Myocyte (in vitro differentiated cells): ENCODE measurements at regions not wholly inside any gene's neighbourhood (a gene's known extent, or its start where the extent isn't known, plus 50 kb on each side); places are given as distances from the start of the nearest gene placed in this dataset.
A peak's percentile ranks its signal among the peaks of the same experiment; 100 is the strongest.

Source experiments
- DNase-seq: peaks from one replicate; pipeline ENCODE4 v3.0.0-alpha.2; 2012; ENCODE audit warnings: low read depth

DNA sequence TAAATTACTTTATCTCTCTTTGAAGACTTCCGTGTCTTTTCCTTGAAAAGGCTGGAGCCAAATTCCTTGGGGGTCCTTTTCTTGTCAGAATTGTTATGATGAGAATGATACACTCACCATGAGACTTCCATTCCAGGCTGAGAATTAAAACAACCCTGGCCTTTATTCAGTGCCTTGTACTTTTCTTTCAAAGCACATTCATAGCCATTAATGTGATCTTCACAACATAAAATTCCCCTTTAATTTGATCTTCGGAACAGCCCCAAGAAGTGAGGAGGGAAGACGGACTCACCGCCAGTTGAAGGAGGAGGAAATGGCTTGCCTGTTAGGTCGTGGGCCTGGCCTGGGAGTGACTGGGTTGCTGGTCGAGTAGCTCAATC is 127.3 kb downstream of the DDX1 start:
- no peak for DNase-seq

DNA sequence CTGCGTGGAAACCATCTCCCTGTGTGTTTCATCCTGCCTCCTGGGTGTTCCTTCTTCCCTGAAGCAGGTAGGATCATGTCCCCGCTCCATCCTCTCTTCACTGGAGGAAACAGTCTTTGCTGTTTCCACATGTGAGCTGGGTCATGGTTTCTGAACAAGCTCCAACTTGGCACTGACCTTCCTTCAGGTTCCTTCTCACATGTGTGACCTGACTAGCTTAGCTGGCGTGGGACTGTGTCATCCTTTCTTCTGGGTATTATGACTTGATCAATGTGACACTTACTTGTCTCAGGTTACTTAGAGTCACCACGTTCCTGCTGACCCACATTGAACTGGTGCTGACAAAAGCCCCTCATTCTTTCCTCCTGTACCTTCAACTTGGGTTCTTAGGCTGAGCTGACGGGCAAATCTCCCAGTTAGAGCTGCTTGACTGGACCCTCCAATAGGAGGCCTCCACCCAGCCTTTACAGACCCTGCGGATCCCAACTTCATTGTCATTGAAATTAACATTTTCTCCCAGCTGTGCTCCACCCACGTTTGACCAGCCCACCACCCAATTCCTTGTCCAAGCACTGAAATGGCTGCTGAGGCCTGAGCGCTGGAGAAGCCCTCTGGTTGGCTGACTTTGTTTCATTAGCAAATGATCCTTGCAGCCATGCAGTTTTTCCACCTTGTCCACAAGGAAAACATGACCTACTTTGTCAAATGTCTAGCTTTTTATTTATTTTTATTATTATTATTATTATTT is 128.1 kb downstream of the DDX1 start:
- peak; percentile 29 for DNase-seq

DNA sequence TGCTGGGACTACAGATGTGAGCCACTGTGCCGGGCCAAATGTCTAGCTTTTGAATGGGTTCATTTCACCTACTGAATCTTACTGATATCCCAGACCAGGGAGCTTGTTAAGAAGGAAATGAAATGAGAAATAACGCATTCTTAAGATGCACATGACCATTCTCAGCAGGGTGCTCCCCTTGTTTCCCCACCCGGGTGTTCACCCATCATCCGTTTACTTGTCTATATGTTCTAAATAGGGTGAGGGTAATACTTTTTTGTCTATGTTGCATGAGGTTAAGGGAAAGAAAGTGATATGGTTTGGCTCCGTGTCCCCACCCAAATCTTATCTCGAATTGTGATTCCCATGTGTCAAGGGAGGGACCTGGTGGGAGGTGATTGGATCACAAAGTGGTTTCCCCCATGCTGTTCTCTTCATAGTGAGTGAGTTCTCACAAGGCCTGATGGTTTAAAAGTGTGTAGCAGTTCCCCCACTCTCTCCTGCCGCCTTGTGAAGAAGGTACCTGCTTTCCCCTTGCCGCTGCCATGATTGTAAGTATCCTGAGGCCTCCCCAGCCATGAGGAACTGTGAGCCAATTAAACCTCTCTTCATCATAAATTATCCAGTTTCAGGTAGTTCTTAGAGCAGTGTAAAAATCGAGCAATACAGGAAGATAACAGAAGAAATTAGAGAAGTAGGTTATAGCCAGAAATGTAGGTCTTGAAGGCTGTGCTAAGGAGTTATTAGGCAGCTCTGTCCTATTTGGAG is 129.1 kb downstream of the DDX1 start:
- no peak for DNase-seq

DNA sequence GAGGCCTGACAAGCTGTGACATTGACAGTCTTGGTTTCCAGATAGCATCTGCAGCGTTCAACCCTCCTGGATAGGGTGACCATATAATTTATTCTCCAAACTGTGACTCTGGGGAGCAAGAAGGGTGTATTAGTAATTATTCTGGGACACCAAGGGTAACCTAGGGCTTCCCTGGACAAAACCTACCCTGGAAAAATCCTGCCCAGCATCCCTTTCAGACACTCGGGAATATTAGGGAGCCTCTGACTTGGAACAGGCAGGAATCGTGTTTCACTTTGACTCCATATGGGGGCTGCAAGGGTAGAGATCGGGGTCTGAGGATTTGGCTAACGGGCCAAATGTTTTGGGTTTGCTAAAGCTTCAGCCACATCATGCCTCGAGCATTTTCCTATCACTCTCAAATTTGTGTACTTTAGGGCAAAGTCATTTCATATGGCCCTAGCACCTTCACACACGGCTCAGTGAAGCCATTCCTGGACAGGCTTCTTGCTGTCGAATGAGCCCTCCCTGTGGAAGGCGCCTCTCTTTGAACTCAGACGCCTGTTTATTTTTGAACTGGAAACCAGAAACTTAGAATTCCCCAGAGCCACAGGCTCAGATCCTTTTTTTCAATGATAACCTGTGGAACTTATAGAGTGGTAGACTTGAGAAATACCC is 129.9 kb downstream of the DDX1 start:
- no peak for DNase-seq

DNA sequence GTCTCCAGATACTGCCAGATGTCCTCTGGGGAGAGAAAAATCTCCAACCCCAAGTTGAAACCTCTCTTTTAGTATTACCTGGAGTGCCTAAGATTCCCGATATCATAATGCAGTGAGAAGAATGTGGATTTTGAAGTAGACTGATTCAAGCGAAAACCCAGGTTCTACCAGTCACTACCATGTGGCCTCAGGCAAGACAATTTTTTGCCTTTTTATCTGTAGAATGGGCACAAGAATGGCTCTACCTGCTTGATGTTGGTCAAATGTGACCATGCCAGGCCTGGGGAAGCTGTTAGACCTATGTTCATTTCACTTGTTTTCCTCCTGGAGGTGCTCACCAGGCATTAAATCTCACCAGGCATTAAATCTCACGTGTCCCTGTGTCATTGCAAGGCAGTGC is 131.3 kb downstream of the DDX1 start:
- DNase-seq, result no peak

DNA sequence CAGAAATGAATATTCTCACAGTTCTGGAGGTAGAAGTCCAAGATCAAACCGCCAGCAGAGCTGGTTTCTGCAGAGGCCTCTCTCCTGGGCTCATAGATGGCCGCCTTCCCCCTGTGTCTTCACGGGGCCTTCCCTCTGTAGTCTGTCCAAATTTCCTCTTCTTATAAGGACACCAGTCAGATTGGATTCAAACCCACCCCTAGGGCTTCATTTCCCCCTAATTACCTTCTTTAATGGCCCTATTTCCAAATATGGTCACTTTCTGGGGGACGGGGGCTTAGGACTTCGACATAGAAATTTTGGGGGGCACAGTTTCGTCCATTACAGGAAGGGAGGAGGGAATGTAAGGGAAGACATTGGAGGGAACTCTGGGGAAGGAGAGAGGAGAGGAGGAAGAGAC is 132.6 kb downstream of the DDX1 start:
- no peak for DNase-seq

DNA sequence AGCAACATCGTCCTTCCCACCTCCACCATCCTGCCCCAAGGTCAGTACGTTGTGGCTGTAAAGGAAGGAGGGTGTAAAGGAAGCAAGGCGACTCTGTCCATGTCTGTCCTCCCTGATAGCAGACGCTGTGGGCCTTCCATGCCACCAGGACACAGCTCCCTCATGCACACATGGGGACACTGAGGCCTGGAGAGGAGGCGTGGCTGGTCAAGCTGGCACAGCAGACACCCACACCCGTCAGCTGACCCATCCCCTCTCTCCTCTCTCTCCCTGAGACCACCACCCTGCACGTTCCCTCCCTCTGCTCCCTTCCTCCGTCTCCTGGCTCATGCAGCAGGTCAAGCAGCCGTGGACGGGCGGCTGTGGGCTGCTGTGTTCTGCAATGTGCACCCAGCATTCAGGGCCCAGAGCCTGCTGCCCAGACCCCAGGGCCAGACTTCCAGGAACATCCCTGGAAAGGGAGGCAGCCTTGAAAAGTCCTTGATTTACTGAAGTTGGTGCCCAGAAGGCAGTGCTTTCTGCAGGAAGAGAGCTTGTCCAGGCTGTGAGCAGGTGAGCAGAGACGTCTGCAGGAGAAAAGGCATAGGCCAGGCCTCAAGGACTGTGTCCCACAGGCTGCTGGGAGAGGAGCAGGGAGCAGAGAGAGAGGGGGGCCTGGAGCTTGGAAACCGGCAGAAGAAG is 133.6 kb downstream of the DDX1 start:
- DNase-seq, result no peak

DNA sequence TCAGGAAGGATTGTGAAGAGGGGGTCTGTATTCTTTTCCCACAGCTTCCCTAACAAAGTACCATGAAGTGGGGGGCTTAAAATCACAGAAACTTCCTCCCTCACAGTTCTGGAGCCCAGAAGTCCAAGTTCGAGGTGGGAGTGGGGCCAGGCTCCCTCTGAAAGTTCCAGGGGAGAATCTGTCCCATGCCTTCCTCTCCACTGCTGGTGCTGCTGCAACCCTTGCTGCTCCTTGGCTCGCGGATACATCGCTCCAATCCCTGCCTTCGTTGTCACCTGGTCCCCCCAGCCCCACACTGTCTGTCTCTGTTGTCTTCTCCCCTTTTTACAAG is 134.1 kb downstream of the DDX1 start:
- DNase-seq, result no peak

DNA sequence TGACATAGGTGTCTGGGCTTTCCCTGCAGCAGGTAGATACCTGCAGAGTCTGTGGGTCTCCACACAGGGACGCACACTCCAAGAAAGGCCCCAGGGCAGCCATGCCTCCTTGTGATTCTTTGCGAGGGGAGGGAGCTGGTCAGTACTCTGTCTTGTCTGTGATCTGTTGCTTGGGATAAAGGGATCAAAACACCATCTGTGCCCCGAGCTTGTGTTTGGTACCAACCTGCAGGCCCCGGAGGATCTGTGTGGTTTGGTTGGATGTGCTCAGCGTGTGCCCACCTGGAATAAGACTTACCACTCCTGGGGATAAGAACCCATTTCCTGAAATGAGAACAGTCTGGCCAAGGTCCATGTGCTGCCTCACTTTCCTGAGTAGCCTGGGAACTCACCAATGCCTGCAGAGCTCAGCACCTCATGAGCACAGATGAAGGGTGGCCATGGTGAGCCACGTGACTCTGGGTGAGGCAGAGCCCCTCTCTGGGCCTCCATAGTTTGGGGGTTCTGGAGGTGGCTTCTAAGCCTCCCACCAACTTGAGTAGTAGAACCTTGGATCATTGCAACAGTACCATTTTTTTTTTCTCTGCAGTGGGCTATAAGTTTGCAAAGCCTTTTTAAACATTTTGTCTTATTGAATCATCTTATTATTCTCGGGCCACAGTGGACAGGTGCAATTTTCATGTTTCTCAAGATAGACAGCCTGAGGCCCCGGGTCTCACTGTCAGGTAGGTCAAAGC is 134.8 kb downstream of the DDX1 start:
- DNase-seq, result no peak

DNA sequence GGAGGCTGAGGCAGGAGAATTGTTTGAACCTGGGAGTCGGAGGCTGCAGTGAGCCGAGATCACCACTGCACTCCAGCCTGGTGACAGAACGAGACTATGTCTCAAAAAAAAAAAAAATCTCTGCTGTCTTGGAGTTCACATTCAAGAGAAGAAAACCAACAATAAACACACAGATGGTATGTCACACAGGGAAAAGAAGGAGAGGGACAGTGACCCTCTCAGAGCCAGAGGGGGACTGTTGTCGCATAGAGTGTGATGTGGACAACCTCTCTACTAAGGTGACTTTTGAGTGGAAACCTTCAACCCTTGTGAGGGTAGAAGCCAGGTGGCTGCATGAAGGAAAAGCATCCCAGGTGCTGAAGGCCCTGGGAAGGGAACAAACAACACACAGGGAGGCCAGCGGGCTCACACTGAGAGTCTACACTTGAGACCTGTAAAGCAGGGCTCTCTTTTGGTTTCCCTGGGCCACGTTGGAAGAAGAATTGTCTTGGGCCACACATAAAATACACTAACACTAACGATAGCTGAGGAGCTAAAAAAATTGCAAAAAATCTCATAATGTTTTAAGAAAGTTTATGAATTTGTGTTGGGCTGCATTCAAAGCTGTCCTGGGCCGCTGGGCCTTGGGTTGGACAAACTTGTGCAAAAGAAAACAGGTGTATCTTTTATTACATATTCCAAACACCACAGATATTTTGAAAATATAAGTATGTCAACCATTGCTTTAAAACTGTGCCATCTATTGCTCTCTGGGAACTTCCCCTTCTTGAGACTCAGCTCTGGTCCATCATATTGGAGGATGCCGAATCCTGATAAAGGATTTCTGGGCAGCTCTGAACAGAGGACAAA is 136.0 kb downstream of the DDX1 start:
- no peak for DNase-seq

DNA sequence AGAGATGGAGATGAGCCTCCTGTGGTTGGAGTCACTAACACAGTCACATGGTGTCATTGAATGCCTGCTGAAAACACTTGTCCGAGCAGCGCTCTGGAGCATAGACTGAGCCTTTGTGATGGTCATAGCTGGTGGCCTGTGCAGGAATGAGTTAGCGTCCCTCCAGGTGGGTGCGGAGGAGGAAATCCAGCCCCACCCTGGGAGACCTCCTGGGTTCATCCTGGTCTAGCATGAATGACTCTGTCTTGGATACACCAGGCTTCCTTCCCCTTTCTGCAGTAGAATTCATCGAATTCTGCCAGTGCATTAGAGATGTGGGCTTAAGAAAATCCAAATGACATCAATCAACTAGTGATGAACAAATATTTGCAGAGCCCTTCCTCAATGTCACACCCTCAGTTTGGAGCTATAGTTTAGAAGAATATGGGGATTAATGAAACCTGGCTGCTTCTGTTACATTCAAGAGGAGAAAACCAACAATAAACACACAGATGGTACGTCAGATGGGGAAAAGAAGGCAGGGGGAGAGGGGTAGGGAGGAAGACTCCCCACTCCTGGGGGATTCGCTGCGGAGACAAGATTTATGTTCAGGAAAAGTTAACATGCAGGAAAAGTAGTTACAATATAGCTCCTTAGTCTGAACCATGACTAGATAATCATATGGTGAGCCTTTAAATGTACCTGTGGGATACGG is 136.7 kb downstream of the DDX1 start:
- DNase-seq, result no peak

DNA sequence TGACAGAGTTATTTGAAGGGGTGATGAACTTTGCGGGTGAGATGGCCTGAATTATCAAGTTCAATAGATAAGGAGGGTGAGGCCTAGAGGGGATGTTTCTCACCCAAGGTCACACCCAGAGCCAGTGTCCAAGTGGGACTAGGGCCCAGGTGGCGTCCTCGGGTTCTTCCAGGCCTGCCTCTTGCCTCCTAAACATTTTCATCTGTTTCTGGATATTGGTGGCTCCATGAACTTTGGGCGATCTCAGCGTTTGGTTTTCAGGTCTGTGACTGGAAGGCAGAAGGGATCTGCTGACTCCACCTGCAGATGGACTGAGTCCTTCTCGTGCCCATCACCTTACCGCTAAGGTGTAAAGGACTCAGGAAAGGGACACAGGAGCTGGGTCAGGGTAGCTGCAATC is 137.3 kb downstream of the DDX1 start:
- DNase-seq, result no peak

DNA sequence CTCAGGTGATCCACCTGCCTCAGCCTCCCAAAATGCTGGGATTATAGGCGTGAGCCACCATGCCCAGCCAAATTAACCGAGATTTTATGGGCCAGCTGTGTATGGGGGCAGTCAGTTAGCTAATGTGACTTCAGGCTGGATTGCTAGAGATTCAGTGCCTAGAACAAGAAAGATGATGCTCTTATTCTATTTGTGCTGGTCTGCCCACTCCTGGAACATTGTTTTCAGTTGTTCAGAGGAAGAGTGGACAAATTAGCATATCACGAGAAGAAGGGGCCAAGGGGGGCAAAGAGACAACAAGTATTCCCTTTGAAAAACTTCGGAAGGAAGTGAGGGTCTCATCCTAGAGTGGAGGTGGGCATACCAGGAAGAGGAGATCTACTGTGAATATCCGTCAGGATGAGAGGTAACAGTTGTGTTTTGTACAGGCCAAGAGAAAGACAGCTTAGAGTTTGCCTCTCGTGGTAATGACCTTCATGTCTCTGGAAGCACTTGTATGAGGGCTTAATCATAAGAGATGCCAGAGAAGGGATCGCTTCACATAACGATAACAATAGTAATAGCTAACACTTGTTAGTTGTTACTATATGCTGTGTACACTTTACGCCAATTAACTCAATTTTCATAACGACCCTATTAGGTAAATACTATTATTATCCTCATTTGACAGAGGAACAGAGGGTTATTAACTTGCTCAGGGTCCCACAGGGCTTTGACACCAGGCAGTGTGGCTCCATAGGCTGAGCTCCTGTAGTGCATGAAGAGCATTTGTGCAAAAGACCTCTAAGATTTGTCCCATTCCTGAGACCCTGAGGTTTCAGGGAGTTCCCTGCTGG is 138.3 kb downstream of the DDX1 start:
- DNase-seq, result peak; percentile 34

DNA sequence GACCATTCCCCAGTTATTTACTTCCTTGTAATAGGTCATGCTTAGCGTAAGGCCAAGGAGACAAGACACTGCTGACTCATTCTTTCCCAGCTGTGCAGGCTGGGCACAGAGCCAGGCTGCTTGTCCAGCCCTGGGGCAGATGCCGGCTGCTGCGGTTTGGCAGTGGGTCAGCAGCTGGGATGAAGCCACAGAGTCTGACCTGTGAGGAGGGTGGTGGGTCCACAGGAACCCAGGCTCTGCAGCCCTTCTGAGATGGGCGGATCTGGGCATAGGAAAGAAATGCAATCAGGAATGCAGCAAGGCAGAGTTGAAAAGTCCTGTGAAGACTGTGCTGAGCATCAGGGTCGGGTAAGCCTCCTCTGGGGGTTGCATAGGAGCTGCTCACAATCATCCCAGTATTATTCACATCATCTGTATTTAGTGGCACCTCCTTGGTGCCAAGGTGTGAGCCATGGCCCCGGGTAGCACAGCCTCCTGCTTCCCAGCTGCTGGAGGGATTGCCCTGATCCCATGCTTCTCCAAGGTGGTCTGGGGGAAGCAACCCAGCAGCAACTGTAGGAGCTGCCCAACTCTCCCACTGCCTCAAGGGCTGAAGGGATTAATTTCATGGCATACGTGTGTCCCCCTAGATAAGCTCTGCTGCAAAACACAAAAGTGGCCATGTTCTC is 139.0 kb downstream of the DDX1 start:
- peak; percentile 99 for DNase-seq

DNA sequence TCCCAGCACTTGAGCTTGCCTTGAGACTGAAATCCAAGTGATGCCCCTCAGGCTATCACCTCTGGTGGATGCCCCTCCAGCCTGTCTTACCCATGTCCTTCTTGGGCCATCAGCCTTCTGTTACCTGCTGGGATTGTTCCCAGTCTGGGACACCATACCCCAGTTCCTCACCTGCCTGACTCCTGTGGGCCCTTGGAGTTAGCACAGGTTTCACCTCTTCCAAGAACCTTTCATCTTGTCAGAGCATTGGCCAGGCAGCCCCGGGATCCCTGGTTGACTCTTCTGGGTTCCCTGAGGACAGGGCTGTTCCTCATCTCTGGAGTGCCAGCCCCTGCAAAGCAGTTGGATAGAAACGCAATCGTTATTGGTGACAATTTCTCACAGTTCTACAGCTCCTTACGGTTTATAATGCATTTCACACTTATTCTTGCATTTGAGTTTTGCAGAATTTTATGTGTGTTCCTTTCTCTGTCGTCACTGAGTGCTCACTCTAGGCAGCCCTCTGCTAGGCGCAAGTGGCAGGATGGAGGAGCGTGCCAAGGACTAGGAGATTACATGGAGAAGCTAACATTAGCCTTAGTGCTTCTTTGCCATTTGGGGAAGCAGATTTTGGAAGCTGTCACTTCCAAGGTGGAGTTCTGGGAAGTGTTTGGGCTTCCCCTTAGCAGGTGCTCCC is 139.7 kb downstream of the DDX1 start:
- DNase-seq, result no peak

DNA sequence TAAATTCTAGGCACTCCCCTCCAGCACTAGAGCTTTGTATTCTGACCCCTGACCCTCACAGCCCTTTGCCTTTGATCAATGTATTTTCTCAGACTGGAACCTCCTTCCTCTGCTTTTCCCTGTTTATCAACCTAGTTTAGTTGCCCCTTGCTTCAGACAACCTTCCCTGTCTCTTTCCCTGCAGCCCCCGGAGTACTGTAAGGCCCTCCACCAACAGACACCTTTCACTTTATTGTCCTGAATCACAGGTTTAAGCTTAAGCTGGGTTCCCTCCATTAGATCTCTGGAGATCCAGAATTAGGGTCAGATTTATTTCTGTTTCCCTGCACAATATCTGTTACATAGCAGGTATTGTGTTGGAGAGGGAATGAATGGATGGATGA is 140.2 kb downstream of the DDX1 start:
- no peak for DNase-seq

DNA sequence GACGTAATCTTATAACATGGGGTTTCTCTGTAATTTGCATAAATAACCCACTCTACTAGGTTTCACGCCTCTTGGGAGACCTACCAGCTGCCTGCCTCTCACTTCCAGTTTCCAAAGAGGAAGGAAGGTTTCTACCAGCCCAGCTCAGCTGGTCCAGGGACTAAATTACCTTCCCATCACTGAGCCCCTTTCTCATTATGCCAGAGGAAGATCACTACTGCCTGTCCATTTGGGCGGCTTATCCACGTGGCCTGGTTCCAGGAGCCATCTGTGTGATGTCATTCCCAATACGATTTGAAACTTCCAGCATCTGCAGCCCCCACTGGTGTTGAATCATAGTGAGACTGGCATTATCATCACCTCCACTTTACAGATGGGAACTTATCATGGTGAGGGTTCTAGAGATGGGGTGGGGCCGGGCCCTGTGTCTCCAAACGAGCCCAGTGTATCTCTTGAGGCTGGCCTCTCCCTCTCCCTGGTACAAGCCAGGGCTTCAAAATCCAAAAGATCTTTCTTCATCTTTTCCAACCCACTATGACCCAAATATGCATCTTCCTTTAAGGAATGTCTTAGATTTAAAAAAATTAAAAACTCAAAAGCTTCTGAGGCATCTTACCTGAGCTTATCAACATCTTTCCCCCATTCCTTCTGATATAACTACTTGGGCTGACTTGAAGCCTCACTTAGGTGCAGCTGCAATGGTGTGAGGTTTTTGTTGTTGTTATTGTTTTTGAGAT is 140.8 kb downstream of the DDX1 start:
- DNase-seq, result peak; percentile 36
